GM13977 (cell line): ENCODE measurements at regions not wholly inside any gene's neighbourhood (a gene's known extent, or its start where the extent isn't known, plus 50 kb on each side); places are given as distances from the start of the nearest gene placed in this dataset.
"Not testable (repeated sequence)": the region's sequence is repeated elsewhere in the genome, so short reads cannot be mapped to it uniquely, and the experiment has no call there.

Source experiments
- DNase-seq: peaks from one replicate; pipeline ENCODE4 v3.0.0; 2012; ENCODE audit warnings: low spot score
- CTCF ChIP-seq: IDR thresholded peaks from 2 replicates; pipeline ENCODE4 v1.5.1; 2012; ENCODE audit warnings: mild to moderate bottlenecking, control low read depth; ENCODE audit not compliant: insufficient read depth; ENCODE audit errors: extremely low read depth, missing control alignments
- in situ Hi-C: fragments of 300-500 bp; cut with MboI; formaldehyde crosslinking; loops from one replicate; pipeline ENCODE4 v1.12.0; 2022; ENCODE audit warnings: low sequenced_read_pairs, low pct_unique_long_range_greater_than_20kb, mixed read lengths, inconsistent platforms; ENCODE audit not compliant: unreplicated experiment

- in situ Hi-C loops, DNase-seq: not testable (repeated sequence)
Observed at GRCh38 chr2:215889240-215889969, 123.9 kb downstream of the MREG start.

- no peak for DNase-seq
- no peak for TF ChIP-seq CTCF
- in situ Hi-C loops, result no loop called here
Observed at GRCh38 chr2:215888680-215889079, 124.7 kb downstream of the MREG start.

- no peak for DNase-seq
- in situ Hi-C loops, result no loop called here
- no peak for TF ChIP-seq CTCF
Observed at GRCh38 chr2:215887303-215887702, 126.0 kb downstream of the MREG start.

- no peak for TF ChIP-seq CTCF
- in situ Hi-C loops, result no loop called here
- no peak for DNase-seq
Observed at GRCh38 chr2:215886022-215886421, 127.3 kb downstream of the MREG start.

GRCh38 chr2:215885536-215885935, 127.8 kb downstream of the MREG start:
- no peak for TF ChIP-seq CTCF
- in situ Hi-C loops, result no loop called here
- no peak for DNase-seq

- no peak for TF ChIP-seq CTCF
- no peak for DNase-seq
- in situ Hi-C loops, result no loop called here
Observed at GRCh38 chr2:215884451-215885087, 128.8 kb downstream of the MREG start.

- DNase-seq, result no peak
- no peak for TF ChIP-seq CTCF
- in situ Hi-C loops, result no loop called here
Observed at GRCh38 chr2:215883799-215884198, 129.6 kb downstream of the MREG start.
